ENCODE measurements at regions not wholly inside any gene's neighbourhood (a gene's known extent, or its start where the extent isn't known, plus 50 kb on each side); places are given as distances from the start of the nearest gene placed in this dataset.

- Mint-ChIP-seq H3K36me3 (ENCODE audit: low read depth) (no peaks in the 10 kb centered on the region), H3K27ac (no peak overlapping the region), H3K27me3 (ENCODE audit: low read depth) (no peaks in the 10 kb centered on the region), H3K4me1 (ENCODE audit: low read depth) (no peaks in the 10 kb centered on the region), H3K9me3 (no peaks in the 10 kb centered on the region), H3K4me3 (ENCODE audit: low read depth) (no peak overlapping the region)
- intact Hi-C loops (cut with micrococcal nuclease) = no loop called here
- no peak for DNase-seq (ENCODE audit: low spot score)
Observed at GRCh38 chr6:91171754-91172462, 585.0 kb upstream of the MAP3K7 start.

- H3K4me1 Mint-ChIP-seq (ENCODE audit: low read depth) = no peaks in the 10 kb centered on the region
- DNase-seq (ENCODE audit: low spot score) = no peak
- no peak overlapping the region for H3K4me3 Mint-ChIP-seq (ENCODE audit: low read depth)
- no peaks in the 10 kb centered on the region for H3K36me3 Mint-ChIP-seq (ENCODE audit: low read depth)
- H3K27me3 Mint-ChIP-seq (ENCODE audit: low read depth) = no peaks in the 10 kb centered on the region
- intact Hi-C loops (cut with micrococcal nuclease) = no loop called here
- H3K9me3 Mint-ChIP-seq = no peaks in the 10 kb centered on the region
- no peak overlapping the region for H3K27ac Mint-ChIP-seq
Observed at GRCh38 chr6:91167846-91168245, 581.0 kb upstream of the MAP3K7 start.

- no peaks in the 10 kb centered on the region for H3K27me3 Mint-ChIP-seq (ENCODE audit: low read depth)
- intact Hi-C loops (cut with micrococcal nuclease) = no loop called here
- no peak overlapping the region for H3K4me3 Mint-ChIP-seq (ENCODE audit: low read depth)
- H3K27ac Mint-ChIP-seq = no peak overlapping the region
- no peaks in the 10 kb centered on the region for H3K36me3 Mint-ChIP-seq (ENCODE audit: low read depth)
- H3K9me3 Mint-ChIP-seq = no peaks in the 10 kb centered on the region
- no peaks in the 10 kb centered on the region for H3K4me1 Mint-ChIP-seq (ENCODE audit: low read depth)
- DNase-seq (ENCODE audit: low spot score) = no peak
Observed at GRCh38 chr6:91166271-91167046, 579.6 kb upstream of the MAP3K7 start.

- intact Hi-C loops (cut with micrococcal nuclease) = no loop called here
- DNase-seq (ENCODE audit: low spot score) = no peak
- Mint-ChIP-seq H3K27me3 (ENCODE audit: low read depth) (no peaks in the 10 kb centered on the region), H3K9me3 (no peaks in the 10 kb centered on the region), H3K36me3 (ENCODE audit: low read depth) (no peaks in the 10 kb centered on the region), H3K27ac (no peak overlapping the region), H3K4me3 (ENCODE audit: low read depth) (no peak overlapping the region), H3K4me1 (ENCODE audit: low read depth) (no peaks in the 10 kb centered on the region)
Observed at GRCh38 chr6:91164105-91164504, 577.2 kb upstream of the MAP3K7 start.

GRCh38 chr6:91161246-91161645, 574.4 kb upstream of the MAP3K7 start:
- Mint-ChIP-seq H3K4me3 (ENCODE audit: low read depth) (no peak overlapping the region), H3K9me3 (no peaks in the 10 kb centered on the region), H3K36me3 (ENCODE audit: low read depth) (no peaks in the 10 kb centered on the region), H3K27ac (peak overlapping the region; percentile 18), H3K27me3 (ENCODE audit: low read depth) (no peaks in the 10 kb centered on the region), H3K4me1 (ENCODE audit: low read depth) (no peaks in the 10 kb centered on the region)
- no peak for DNase-seq (ENCODE audit: low spot score)
- intact Hi-C loops (cut with micrococcal nuclease) = no loop called here

- no peaks in the 10 kb centered on the region for H3K27me3 Mint-ChIP-seq (ENCODE audit: low read depth)
- no peaks in the 10 kb centered on the region for H3K9me3 Mint-ChIP-seq
- H3K36me3 Mint-ChIP-seq (ENCODE audit: low read depth) = no peaks in the 10 kb centered on the region
- intact Hi-C loops (cut with micrococcal nuclease) = no loop called here
- H3K4me1 Mint-ChIP-seq (ENCODE audit: low read depth) = no peaks in the 10 kb centered on the region
- no peak for DNase-seq (ENCODE audit: low spot score)
- no peak overlapping the region for H3K27ac Mint-ChIP-seq
- no peak overlapping the region for H3K4me3 Mint-ChIP-seq (ENCODE audit: low read depth)
Observed at GRCh38 chr6:91155129-91155785, 568.4 kb upstream of the MAP3K7 start.

- no peak for DNase-seq (ENCODE audit: low spot score)
- Mint-ChIP-seq H3K4me1 (ENCODE audit: low read depth) (no peaks in the 10 kb centered on the region), H3K36me3 (ENCODE audit: low read depth) (no peaks in the 10 kb centered on the region), H3K27ac (no peak overlapping the region), H3K9me3 (no peaks in the 10 kb centered on the region), H3K27me3 (ENCODE audit: low read depth) (no peaks in the 10 kb centered on the region), H3K4me3 (ENCODE audit: low read depth) (no peak overlapping the region)
- intact Hi-C loops (cut with micrococcal nuclease) = no loop called here
Observed at GRCh38 chr6:91152824-91153223, 566.0 kb upstream of the MAP3K7 start.

GRCh38 chr6:91149956-91150705, 563.3 kb upstream of the MAP3K7 start:
- Mint-ChIP-seq H3K9me3 (no peaks in the 10 kb centered on the region), H3K36me3 (ENCODE audit: low read depth) (no peaks in the 10 kb centered on the region), H3K27me3 (ENCODE audit: low read depth) (no peaks in the 10 kb centered on the region), H3K27ac (no peak overlapping the region), H3K4me3 (ENCODE audit: low read depth) (no peak overlapping the region), H3K4me1 (ENCODE audit: low read depth) (no peaks in the 10 kb centered on the region)
- no peak for DNase-seq (ENCODE audit: low spot score)
- intact Hi-C loops (cut with micrococcal nuclease) = no loop called here

- no peak for DNase-seq (ENCODE audit: low spot score)
- Mint-ChIP-seq H3K9me3 (no peaks in the 10 kb centered on the region), H3K4me1 (ENCODE audit: low read depth) (no peaks in the 10 kb centered on the region), H3K36me3 (ENCODE audit: low read depth) (no peaks in the 10 kb centered on the region), H3K4me3 (ENCODE audit: low read depth) (no peak overlapping the region), H3K27ac (no peak overlapping the region), H3K27me3 (ENCODE audit: low read depth) (no peaks in the 10 kb centered on the region)
- intact Hi-C loops (cut with micrococcal nuclease) = no loop called here
Observed at GRCh38 chr6:91149246-91149955, 562.5 kb upstream of the MAP3K7 start.

- no peak overlapping the region for H3K27ac Mint-ChIP-seq
Observed at GRCh38 chr6:91144126-91144525, 557.3 kb upstream of the MAP3K7 start.

GRCh38 chr6:91142154-91142553, 555.3 kb upstream of the MAP3K7 start:
- intact Hi-C loops (cut with micrococcal nuclease) = no loop called here
- Mint-ChIP-seq H3K4me1 (ENCODE audit: low read depth) (no peaks in the 10 kb centered on the region), H3K36me3 (ENCODE audit: low read depth) (no peaks in the 10 kb centered on the region), H3K27ac (no peak overlapping the region), H3K27me3 (ENCODE audit: low read depth) (no peaks in the 10 kb centered on the region), H3K4me3 (ENCODE audit: low read depth) (no peak overlapping the region), H3K9me3 (no peaks in the 10 kb centered on the region)
- no peak for DNase-seq (ENCODE audit: low spot score)

More at GRCh38 chr6:91144126-91144525, 557.3 kb upstream of the MAP3K7 start:
- H3K4me3 Mint-ChIP-seq (ENCODE audit: low read depth) = no peak overlapping the region
- intact Hi-C loops (cut with micrococcal nuclease) = no loop called here
- H3K27me3 Mint-ChIP-seq (ENCODE audit: low read depth) = no peaks in the 10 kb centered on the region
- H3K9me3 Mint-ChIP-seq = no peaks in the 10 kb centered on the region
- no peaks in the 10 kb centered on the region for H3K36me3 Mint-ChIP-seq (ENCODE audit: low read depth)
- no peaks in the 10 kb centered on the region for H3K4me1 Mint-ChIP-seq (ENCODE audit: low read depth)
- DNase-seq (ENCODE audit: low spot score) = no peak

GRCh38 chr6:91141346-91141745, 554.5 kb upstream of the MAP3K7 start:
- Mint-ChIP-seq H3K27ac (no peak overlapping the region), H3K4me1 (ENCODE audit: low read depth) (no peaks in the 10 kb centered on the region), H3K36me3 (ENCODE audit: low read depth) (no peaks in the 10 kb centered on the region), H3K4me3 (ENCODE audit: low read depth) (no peak overlapping the region), H3K9me3 (no peaks in the 10 kb centered on the region), H3K27me3 (ENCODE audit: low read depth) (no peaks in the 10 kb centered on the region)
- intact Hi-C loops (cut with micrococcal nuclease) = no loop called here
- DNase-seq (ENCODE audit: low spot score) = no peak

All from activated T-helper 2 cell treated with anti-CD3 and anti-CD28 coated beads, Interferon-gamma antibody, Interleukin-2, Interleukin-4, amounts not matched to agents 10 μg/mL and 5 μg/mL and 100 μg/mL, durations not matched to agents 14 hours and 24 hours and 36 hours (primary cell).